ENCODE measurements at regions not wholly inside any gene's neighbourhood (a gene's known extent, or its start where the extent isn't known, plus 50 kb on each side); places are given as distances from the start of the nearest gene placed in this dataset.

- no peak overlapping the region for H3K4me3 ChIP-seq
- no peak for TF ChIP-seq CTCF (IDR thresholded peaks at IDR 0.05)
- no peaks in the 10 kb centered on the region for H3K9me3 ChIP-seq
- no peaks in the 10 kb centered on the region for H3K27me3 ChIP-seq
- H3K36me3 ChIP-seq, result no peaks in the 10 kb centered on the region
- intact Hi-C loops (cut with DNase I), result no loop called here
- H3K27ac ChIP-seq, result no peak overlapping the region
- DNase-seq (no peak), ATAC-seq (no peak)
- H3K4me1 ChIP-seq, result no peaks in the 10 kb centered on the region
Measured at GRCh38 chr5:104237586-104237985, 675.0 kb upstream of the NUDT12 start.

- ATAC-seq (peak; percentile 28), DNase-seq (no peak)
- no peak overlapping the region for H3K4me3 ChIP-seq
- no peaks in the 10 kb centered on the region for H3K4me1 ChIP-seq
- H3K27ac ChIP-seq, result no peak overlapping the region
- intact Hi-C loops (cut with DNase I), result no loop called here
- no peak for TF ChIP-seq CTCF (IDR thresholded peaks at IDR 0.05)
- no peaks in the 10 kb centered on the region for H3K36me3 ChIP-seq
- no peaks in the 10 kb centered on the region for H3K27me3 ChIP-seq
- no peaks in the 10 kb centered on the region for H3K9me3 ChIP-seq
Measured at GRCh38 chr5:104223885-104224773, 661.5 kb upstream of the NUDT12 start.

- intact Hi-C loops (cut with DNase I), result no loop called here
- no peak for DNase-seq
- no peaks in the 10 kb centered on the region for H3K4me1 ChIP-seq
- no peaks in the 10 kb centered on the region for H3K9me3 ChIP-seq
- no peak for ATAC-seq
- H3K36me3 ChIP-seq, result no peaks in the 10 kb centered on the region
- H3K27me3 ChIP-seq, result no peaks in the 10 kb centered on the region
- no peak overlapping the region for H3K27ac ChIP-seq
- no peak for TF ChIP-seq CTCF (IDR thresholded peaks at IDR 0.05)
- H3K4me3 ChIP-seq, result no peak overlapping the region
Measured at GRCh38 chr5:104218200-104218599, 655.6 kb upstream of the NUDT12 start.

- no peaks in the 10 kb centered on the region for H3K4me1 ChIP-seq
- no peak overlapping the region for H3K27ac ChIP-seq
- ATAC-seq, result no peak
- no peaks in the 10 kb centered on the region for H3K27me3 ChIP-seq
- no peak for DNase-seq
- no peaks in the 10 kb centered on the region for H3K36me3 ChIP-seq
- H3K9me3 ChIP-seq, result no peaks in the 10 kb centered on the region
- no peak overlapping the region for H3K4me3 ChIP-seq
- intact Hi-C loops (cut with DNase I), result no loop called here
- TF ChIP-seq CTCF (IDR thresholded peaks at IDR 0.05), result no peak
Measured at GRCh38 chr5:104213216-104213615, 650.6 kb upstream of the NUDT12 start.

DNA sequence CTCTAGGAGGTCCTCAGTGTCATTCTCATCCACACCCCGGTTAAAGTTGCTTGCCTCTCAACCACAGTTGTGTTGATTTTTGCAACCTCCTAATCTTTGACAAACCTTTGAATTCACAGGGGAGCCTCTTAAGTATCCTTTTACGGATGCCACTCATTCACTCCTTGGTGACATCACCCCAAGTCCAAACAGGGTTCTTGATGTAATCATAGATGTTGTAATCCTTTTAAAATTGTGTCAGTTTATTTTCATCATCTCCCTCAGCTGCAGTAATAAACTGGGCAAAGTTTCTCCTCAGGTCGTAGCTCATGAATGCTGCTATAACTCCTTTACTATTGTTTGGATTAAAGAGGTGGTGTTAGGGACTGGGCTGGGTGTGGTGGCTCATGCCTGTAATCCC is 637.2 kb upstream of the NUDT12 start:
- intact Hi-C loops (cut with DNase I), result no loop called here
- TF ChIP-seq CTCF (IDR thresholded peaks at IDR 0.05), result no peak
- no peak for ATAC-seq
- no peak for DNase-seq
- no peak overlapping the region for H3K4me3 ChIP-seq
- no peaks in the 10 kb centered on the region for H3K9me3 ChIP-seq
- no peaks in the 10 kb centered on the region for H3K36me3 ChIP-seq
- no peaks in the 10 kb centered on the region for H3K27me3 ChIP-seq
- H3K4me1 ChIP-seq, result no peaks in the 10 kb centered on the region
- no peak overlapping the region for H3K27ac ChIP-seq
